HG03039 (cell line): ENCODE measurements at regions not wholly inside any gene's neighbourhood (a gene's known extent, or its start where the extent isn't known, plus 50 kb on each side); places are given as distances from the start of the nearest gene placed in this dataset.

Experiments
- ATAC-seq: cut with Tn5 transposase; IDR thresholded peaks from one replicate; pipeline ENCODE4 v1.9.1; 2021; ENCODE audit warnings: mild to moderate bottlenecking, moderate library complexity; ENCODE audit not compliant: unreplicated experiment

DNA sequence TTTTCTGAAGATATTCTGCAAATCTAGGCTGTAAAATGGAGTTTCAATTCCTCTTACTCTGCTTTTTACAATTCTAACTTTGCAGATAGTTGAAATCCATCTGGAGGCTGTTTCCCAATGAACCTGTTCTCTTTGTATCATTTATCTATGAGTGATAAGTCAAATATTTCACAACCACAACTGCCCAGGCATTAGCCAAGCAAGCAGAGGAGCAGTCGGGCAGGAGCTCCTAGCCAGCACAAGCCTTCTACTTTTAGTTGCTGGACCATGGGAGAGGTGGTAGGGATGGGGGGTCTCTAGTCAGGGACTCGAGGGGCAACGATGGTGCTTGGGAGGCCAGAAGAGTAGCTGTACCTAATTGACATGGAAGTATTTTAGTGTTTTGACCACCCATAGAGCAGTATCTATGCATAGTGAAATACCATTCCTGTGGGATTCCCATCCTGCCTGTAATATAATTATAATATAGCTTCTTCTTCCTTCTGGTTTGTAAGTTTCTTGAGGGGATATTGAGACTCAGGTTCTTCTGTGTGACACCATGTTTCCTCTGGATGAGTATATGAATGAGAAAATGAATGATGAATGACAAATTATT, 353.5 kb upstream of the IL12A start:
- ATAC-seq: no peak

DNA sequence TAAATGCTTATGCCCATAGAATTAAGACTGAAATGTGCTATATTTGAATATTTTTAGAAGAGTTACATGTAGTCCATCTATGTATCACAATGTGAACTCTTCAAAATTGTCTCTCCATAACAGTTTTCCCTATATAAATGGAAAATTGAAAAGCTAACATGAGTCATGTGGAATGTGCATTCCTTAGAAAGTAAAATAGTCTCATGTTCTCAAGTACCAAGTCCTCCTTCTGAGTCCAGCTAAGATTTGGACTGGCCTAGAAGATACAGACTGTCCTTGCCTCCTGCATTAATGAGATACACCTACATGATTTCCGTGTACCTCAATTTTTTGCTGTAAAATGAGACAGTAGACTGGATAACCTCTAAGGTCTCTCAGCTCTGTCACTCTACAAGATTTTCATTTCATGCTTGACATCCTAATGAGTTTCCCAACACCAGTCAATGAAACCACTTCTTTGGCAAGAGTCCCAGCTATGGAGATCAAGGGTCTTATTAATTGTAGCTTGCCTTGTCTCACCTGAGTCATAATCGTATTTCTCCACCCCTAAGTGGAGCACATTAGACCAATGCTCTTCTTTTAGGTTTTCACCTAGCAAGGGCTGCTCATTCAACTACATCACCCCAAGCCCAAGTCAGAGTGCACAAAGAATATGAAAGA, 350.6 kb upstream of the IL12A start:
- ATAC-seq: no peak

DNA sequence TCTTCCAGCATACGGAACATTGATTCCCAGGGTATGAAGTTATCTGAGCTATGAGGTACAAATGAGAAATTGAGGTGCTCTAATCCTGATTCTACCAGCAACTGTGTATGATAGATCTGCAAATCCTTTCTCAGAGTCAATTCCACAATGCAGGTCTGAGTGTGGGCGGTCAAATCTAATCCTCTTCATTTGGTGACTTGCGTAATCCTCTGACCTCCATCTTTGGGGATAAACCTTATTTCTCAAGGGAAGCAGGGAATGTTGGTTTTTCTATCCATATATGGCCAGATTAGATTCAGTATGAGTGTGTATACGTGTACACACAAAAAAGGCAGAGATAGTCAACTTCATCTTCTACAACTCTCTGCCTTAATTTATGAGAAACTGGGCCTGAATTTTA, 348.4 kb upstream of the IL12A start:
- no peak for ATAC-seq

DNA sequence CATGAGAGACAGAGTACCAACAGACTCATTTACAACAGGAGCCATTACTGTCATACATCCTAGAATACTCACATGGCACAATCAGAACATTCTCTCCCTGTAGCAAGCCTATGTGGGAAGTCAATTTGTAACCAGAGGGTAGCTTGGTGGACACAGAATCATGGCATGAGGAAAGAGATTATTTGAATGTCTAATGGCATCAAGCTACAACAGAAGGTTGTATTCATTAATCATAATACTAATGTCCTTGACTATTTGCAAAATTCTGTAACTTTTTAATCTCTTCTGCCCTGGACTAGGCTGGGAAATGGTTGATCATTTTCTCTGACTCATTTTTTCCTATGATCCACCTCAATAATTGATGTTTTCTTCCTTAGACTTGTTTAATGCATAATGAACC, 345.2 kb upstream of the IL12A start:
- no peak for ATAC-seq

DNA sequence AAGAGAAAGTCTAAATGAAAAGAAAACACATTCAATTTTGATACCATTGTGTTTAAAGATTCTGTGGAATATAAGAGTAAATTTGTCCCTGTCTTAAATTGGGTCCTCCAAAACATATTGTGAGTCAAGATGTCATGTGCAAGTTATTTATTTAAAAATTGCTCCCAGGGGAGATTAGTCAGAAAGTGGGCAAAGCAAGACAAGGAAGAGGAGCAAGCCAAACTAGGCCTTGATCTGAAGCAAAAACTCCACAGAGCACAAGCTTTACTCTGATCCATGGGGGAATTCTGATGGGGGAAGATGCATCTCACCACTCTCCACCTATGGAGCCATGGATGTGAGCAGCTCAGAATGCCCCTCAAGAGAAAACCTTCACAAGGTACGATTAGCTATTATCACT, 342.8 kb upstream of the IL12A start:
- no peak for ATAC-seq

DNA sequence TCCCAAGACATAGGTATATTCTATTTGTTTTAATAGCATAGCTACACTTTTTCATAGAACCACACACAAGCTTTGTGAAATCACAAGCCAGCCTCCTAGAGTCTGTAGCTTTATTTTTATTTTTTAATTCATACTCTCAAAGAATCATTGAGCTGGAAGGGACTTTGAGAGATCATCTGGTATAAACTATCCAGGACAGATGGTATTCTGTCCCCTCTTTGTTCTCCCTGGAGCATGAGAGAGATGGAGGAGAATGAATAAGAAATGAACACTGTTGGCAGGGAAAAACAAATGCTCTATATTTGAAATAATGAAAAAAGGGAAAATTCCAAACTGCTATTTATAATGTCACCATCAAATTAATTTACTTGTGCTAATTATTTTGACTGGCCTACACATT, 338.7 kb upstream of the IL12A start:
- ATAC-seq: no peak

DNA sequence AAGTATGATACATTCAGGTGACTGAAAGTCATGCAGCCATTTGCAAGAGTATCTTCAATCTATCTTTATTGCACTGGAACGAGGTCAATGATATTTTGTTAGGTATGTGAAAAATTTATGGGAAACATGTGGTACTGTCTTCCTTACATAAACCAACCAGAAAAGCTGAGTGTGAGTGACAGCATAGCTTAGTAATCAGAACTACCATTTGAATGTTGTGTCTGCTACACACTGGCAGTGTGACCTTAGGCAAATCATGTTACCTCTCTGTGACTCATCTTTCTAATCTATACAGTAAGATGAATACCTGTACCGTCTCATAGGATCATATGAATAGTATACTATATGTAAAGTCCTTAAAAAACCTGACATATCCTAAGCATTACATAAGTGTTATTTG, 337.9 kb upstream of the IL12A start:
- ATAC-seq: no peak

DNA sequence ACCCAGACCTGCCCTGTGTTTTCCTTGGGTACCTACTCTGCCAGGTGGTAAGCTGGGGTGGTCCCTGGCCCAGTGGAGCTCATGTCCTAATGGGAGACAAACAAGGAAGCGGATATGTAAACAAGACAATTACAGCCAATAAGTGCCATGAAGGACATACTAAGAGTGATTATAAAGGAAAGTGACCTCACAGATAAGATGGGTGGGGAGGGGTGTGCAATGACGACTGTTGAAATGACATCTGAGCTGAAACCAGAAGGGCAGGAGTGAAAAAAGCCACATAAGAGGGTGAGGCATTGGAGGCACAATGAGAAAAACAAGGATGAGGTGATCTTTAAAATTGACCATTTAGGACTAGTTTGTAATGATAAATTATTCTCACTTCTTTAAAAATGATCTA, 336.2 kb upstream of the IL12A start:
- no peak for ATAC-seq

DNA sequence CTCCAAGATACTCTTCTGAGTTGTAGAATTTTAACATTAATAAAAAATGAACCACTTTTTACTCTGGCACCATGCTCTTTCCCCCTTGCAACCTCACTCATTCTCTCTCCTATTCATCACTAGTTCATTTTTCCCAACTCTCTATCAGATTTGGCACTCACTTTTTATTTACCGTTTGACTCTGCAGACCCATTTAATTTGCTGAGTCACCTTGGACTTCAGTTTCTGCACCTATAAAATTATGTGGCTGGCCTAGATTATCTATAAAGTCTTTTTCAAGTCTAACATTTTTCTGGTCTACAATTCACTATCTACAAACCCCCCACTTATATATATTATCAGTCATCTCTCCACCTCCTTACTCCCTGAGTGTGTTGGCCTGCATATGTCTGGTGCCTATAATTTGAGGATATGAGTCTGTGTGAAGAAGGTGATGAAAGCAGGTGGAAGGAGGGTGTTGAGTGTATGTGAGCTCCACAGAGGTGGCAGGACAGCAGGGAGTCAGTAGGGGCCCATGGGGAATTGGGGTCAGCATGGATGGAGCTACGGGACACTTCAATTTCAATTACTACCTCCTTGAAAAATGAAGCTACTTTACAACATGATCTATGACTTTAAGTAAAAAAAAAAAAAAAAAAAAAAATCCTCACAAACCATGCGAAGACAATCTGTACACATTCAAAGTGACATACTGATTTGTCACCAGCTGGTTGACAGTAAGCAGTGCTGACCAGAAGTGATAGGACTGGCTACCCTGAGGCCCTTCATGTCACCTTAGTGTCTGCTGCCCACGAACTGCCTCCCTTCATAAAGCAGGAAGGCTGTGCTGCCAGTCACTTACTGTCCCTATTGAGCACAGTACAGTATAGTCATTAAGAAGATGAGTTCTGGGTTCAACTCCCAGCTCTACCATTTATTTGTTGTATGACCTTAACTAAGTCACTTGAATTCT, 334.2 kb upstream of the IL12A start:
- ATAC-seq: no peak

DNA sequence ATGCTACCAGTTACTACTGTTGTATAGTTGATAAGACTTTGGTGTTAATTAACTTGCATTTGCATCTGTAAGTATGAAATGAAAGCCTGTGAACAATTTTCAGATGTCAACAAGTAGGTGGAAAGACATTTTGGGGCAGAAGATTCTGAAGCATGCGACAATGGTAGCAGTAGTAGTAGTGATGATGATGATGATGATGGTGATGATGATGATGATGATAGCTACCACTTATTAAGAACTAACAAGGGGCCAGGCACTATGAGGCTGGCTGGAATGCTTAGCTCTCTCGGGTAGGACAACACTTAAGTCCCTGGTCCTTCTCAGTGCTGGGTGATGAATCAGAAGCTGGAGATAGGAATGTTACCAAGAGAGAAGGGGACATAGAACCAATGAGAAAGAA, 333.4 kb upstream of the IL12A start:
- ATAC-seq: no peak

DNA sequence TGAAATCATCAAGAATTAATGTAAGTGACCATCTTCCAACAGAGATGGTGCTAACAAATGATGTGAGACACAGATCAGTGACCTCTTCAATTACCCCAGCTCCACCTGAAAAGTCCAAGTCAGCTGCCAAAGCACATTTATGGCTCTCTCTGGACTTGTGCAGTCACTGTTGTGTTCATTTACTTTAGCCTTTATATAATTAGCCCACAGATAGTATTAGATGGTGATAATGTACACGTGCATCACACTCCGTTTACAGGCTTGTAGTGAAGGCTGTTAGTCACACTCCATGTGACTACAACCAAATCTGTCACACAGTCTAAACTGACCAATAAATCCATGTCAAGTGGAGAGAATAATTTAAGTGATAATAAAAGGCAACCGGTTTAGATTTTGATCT, 331.5 kb upstream of the IL12A start:
- ATAC-seq: no peak

DNA sequence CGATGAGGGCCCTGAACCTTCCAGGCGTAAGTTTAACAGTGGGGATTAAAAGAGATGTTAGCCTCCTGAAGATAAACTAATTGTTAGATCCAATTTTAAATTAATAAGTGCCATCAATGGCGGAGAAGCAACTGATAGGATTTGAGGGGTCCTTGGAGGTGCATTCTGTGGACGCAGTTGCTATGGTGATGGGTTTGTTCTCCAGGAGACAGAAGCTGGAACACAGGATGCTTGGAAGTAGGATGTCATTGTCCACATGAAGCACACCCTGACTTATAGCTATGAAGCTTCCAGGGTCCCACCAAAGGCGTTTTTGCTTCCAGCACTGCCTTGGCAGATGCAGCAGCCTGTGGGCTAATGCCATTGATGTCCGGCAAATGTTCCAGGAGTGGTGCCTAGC, 331.0 kb upstream of the IL12A start:
- ATAC-seq: no peak

DNA sequence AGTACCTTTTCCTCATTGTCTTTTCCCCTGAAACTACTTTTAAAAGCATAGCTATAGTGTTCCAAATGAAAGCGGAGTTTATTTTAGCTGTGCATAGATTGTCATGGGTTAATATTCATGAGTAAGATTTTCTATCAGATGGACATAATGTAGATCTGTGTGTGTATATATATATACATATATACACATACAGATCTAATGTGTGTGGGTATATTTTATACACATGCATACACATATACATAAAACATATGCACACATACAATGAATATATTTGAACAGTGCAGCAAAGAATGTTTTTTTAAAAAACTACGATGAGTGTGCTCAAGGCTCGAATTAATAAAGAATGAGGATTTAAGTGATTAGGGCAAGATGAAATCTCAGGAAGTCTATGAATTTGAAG, 328.3 kb upstream of the IL12A start:
- no peak for ATAC-seq

DNA sequence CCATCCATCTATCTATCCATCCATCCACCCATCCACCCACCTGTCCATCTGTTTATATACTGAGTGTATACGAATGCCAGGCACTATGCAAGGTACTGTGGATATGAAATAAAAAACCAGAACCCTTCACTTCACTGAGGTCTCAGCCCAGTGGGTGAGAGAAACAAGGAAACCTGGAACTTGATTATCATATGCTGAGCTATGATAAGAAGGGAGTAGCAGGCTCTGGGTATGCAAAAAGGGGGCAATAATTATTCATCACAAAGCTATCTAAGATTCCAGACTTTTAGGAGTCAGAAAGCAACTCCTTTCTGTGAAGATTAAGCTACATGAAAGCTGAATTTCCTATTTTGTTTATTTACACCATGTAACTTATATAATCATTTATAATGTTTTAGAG, 327.7 kb upstream of the IL12A start:
- ATAC-seq: no peak

DNA sequence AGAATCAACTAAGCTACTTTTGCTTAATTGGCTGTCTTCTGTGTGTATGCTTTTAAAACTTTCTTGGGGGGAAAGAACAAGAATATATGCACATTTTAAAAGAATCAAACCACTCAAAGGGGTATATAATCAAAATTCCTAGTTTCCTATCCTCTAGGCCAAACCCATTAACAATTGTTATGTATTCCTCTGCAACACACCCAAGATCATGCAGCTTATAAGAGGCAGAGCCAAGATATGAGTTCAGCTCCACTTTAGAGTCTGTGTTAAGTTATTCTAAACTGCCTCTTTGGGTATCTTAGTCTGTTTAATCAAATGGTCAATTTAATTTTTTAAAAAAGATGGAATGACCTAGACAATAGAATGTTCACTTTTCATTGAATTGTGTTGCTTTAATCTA, 326.1 kb upstream of the IL12A start:
- ATAC-seq: no peak

DNA sequence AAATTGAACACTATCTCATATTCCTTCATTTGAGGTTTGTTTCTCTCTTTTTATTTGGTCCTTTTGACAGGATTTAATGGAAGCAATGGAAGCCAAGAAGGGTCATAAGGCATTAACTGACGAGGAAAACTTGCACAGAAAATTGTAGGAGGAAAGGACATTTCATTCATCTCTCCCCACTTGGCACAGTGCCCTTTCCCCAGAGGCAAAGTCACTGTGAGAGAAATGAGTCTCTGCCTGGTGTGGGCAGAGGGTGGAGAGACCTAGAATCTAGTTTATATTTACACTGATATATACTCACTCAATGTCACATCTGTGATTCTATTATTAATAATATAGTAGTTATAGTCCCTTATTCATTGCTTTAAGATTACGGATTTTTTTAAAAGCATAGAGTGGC, 324.6 kb upstream of the IL12A start:
- no peak for ATAC-seq

DNA sequence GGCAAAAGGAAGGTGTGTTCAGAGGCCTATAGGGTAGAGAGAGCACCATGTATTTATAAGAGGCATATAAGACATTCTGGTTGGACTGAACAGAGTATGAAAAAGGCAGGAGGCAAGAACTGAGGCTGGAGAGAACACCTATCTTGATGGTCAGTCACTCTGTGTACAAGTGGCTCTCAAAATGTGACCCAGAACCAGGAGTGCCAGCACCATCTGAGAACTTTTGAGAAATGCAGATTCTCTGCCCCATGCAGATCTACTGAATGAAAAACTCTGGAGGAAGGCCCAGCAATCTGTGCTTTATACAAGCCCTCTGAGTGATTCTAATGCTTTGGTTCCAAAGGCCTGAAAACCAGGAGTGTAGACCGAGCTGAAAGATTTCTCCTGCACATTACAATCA, 324.0 kb upstream of the IL12A start:
- no peak for ATAC-seq

DNA sequence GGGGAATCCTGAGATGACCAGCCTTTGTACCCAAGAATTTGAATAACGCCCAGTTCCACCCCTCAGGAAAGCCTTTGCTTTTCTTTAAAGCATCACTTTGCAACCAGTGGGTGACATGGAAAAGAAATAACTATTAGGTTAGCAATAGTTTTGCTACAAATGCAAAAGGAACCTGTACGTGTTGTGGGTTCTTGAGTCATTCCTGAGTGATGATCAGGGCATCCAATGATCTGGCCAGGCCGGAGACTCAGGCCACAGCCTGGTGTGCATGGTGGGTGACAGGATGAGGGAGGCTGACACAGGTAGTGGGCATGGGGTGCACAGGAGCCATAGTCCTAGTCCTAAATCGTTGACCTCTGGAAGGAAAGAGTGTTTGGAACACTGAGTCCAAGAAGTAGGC, 321.4 kb upstream of the IL12A start:
- no peak for ATAC-seq

DNA sequence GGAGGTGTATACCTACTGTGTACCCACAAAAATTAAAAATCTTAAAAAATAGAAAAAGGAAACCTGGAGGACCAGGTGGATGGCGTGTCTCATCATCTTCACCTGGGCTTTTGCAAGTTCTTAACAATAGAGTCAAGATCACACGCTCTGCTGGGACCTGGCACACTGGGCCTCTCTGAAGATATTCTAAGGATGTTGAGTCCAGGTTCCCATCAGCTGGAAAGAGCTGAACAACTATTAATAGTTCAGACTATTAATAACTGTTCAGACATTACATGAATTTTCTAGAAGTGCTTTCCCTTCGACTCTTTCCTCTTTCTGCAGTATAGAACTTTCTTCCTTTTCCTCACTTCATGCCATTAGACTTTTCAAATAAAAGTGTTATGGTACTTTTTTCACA, 320.2 kb upstream of the IL12A start:
- ATAC-seq: no peak

DNA sequence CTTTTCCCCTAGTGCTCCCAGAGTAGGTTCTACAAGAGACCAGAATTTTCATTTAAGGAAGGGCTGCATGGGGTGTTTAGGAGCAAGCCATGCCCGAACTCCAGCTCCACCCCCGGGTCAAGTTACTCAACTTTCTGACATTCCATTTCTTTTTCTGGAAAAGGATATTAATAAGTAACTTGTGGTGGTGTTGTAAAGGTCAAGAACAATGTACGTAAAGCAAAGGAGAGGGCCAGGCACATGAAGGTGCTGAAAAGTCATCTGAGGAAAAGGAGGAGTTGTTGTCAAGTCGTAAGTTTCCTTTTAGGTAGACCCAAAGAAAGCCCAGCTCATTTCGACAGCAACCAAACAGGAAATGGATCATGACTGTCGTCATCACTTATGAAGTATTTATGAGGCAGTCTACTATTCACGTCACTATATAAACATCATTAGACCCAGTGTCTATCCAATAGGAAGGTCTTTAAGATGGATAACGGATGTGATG, 319.6 kb upstream of the IL12A start:
- ATAC-seq: no peak

DNA sequence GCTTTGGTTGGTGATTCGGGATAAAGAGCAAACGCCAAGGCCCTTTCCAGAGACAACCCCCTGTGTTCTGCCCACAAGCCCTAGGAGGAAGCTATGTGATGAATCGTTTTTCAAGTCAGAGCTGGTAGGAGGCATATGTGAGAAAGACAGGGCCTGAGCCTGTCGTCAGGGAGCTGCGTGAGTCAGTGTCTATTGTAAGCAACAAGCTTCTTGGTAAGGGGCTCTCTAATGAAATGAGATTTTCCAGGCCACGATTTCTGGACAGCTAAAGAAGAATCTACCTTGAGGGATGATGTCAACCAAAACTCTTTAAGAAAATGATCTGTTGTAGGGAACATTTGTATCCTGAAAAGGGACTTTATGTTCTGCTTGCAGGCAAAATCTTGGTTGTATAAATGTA, 318.9 kb upstream of the IL12A start:
- no peak for ATAC-seq
